Heart right ventricle (tissue), 16 donors: ENCODE measurements at regions not wholly inside any gene's neighbourhood (a gene's known extent, or its start where the extent isn't known, plus 50 kb on each side); places are given as distances from the start of the nearest gene placed in this dataset.

ENCODE experiments used
- ATAC-seq, 8 donors: fragments of 200-7000 bp; cut with Tn5 transposase; one replicate each; pipeline ENCODE4 v1.9.1; 2020; ENCODE audit warnings: mild to moderate bottlenecking in 8 of 8, moderate library complexity in 8 of 8, moderate number of reproducible peaks in 1 of 8
- DNase-seq, 2 donors: peaks; one replicate each; pipeline ENCODE4 v3.0.0-alpha.2; 2020
- H3K27ac ChIP-seq, 10 donors: fragments of 200-600 bp; sonication (generic) in 2 of 10; one replicate each; pipeline versions ENCODE4 v1.5.0 to v1.8.0; 2020 to 2022; ENCODE audit warnings: mild to moderate bottlenecking in 3 of 10
- H3K27me3 ChIP-seq, 7 donors: fragments of 200-600 bp; one replicate each; pipeline ENCODE4 v1.8.0; 2021 to 2022; ENCODE audit warnings: mild to moderate bottlenecking in 2 of 7
- H3K36me3 ChIP-seq, 9 donors: fragments of 200-600 bp; sonication (generic) in 1 of 9; one replicate each; pipeline versions ENCODE4 v1.5.0 to v1.8.0; 2020 to 2022; ENCODE audit warnings: mild to moderate bottlenecking in 2 of 9
- H3K4me1 ChIP-seq, 9 donors: fragments of 200-600 bp; sonication (generic) in 1 of 9; one replicate each; pipeline versions ENCODE4 v1.5.0 to v1.8.0; 2020 to 2022; ENCODE audit warnings: mild to moderate bottlenecking in 4 of 9
- H3K4me3 ChIP-seq, 10 donors: fragments of 200-600 bp; sonication (generic) in 2 of 10; one replicate each; pipeline versions ENCODE4 v1.5.0 to v1.8.0; 2020 to 2022; ENCODE audit warnings: mild to moderate bottlenecking in 7 of 10, moderate library complexity in 2 of 10
- H3K9me3 ChIP-seq, 11 donors: fragments of 200-600 bp in 10 of 11; sonication (generic) in 2 of 11; one replicate each; pipeline versions ENCODE4 v1.5.0 to v1.8.0; 2013 to 2022; ENCODE audit warnings: mild to moderate bottlenecking in 2 of 11, control low read depth in 1 of 11, moderate library complexity in 1 of 11
- WGBS, 2 donors: extraction: QIAGEN DNeasy Blood & Tissue Kit; methylation state at CpG; one replicate each; pipeline ENCODE4 v1.1.7; 2013; ENCODE audit warnings: inconsistent platforms in 1 of 2; 5-methylcytosine and 5-hydroxymethylcytosine counted together
- intact Hi-C, 10 donors: fragments of 100-400 bp; cut with DNase I; formaldehyde crosslinking; loops; one replicate each; pipeline versions ENCODE4 v1.11.1 to v1.14.2; 2022
- TF ChIP-seq, protein P1 (sequence below), 9 donors: fragments of 200-600 bp; sonication (generic) in 2 of 9; IDR thresholded peaks; one replicate each; pipeline versions ENCODE4 v1.5.0 to v1.8.0; 2021 to 2022; ENCODE audit warnings: antibody characterized with exemption in 9 of 9, mild to moderate bottlenecking in 5 of 9, moderate library complexity in 1 of 9
- donor health status: Arrhythmogenic right ventricular cardiomyopathy.
- donor health status: ischemic (EF 13 %, LVEDD 7.1; RV severe dilation, severe dysfunction).
- donor health status: healthy with polysubstance abuse.
- donor health status: DM: no; HTN: yes; CAD: no.
- donor health status: DM: no; HTN: no; CAD: no.
- donor health status: ischemic (EF 25% LVEDD 6.9; RV normal size, moderate dysfunction).
- donor health status: ischemic (EF 25% LVEDD 5.7; RV mildly dilated, moderate dysfunction).
- donor health status: healthy.
- donor health status: DM: yes; HTN: yes; CAD: no.
- donor health status: Ischemic cardiomyopathy.
- donor health status: ischemic (EF 35%, LVEDD 5.7; RV mildly dilated, moderate dysfunction).
- donor health status: nonischemic (EF 11% LVEDD 7.7; RV severe dilation, severe dysfunction).
- donor health status: DM: yes; HTN: yes; CAD: no.
- donor health status: PGD.
- donor health status: ischemic (EF 29% LVEDD 5.4; RV normal size, mild dysfunction).
- donor health status: nonischemic (EF 23%, LVEDD 6.1; RV moderate dilation, normal function).

- H3K27ac ChIP-seq = no peak overlapping the region
- H3K4me1 ChIP-seq = no peaks in the 10 kb centered on the region
- TF ChIP-seq, protein P1, sequence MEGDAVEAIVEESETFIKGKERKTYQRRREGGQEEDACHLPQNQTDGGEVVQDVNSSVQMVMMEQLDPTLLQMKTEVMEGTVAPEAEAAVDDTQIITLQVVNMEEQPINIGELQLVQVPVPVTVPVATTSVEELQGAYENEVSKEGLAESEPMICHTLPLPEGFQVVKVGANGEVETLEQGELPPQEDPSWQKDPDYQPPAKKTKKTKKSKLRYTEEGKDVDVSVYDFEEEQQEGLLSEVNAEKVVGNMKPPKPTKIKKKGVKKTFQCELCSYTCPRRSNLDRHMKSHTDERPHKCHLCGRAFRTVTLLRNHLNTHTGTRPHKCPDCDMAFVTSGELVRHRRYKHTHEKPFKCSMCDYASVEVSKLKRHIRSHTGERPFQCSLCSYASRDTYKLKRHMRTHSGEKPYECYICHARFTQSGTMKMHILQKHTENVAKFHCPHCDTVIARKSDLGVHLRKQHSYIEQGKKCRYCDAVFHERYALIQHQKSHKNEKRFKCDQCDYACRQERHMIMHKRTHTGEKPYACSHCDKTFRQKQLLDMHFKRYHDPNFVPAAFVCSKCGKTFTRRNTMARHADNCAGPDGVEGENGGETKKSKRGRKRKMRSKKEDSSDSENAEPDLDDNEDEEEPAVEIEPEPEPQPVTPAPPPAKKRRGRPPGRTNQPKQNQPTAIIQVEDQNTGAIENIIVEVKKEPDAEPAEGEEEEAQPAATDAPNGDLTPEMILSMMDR (IDR thresholded peaks at IDR 0.05) = no peak
- H3K4me3 ChIP-seq = no peak overlapping the region
- peaks cover 0 to 15% (median 0%) of the 10 kb centered on the region in 7 donors for H3K27me3 ChIP-seq
- intact Hi-C loops = loop anchor here in 1 of 10 donors (10.0 kb wide), 1 partner anchor 880 kb away; no protein-coding TSS in a partner anchor
- no peak for DNase-seq
- no peaks in the 10 kb centered on the region for H3K9me3 ChIP-seq
- H3K36me3 ChIP-seq = no peaks in the 10 kb centered on the region
- no peak for ATAC-seq
- WGBS, 2 donors = 83 to 85% methylated on average over 3 of the region's 3 CpGs
Observed at GRCh38 chr1:88175120-88175630, 508.9 kb upstream of the PKN2 start.

DNA sequence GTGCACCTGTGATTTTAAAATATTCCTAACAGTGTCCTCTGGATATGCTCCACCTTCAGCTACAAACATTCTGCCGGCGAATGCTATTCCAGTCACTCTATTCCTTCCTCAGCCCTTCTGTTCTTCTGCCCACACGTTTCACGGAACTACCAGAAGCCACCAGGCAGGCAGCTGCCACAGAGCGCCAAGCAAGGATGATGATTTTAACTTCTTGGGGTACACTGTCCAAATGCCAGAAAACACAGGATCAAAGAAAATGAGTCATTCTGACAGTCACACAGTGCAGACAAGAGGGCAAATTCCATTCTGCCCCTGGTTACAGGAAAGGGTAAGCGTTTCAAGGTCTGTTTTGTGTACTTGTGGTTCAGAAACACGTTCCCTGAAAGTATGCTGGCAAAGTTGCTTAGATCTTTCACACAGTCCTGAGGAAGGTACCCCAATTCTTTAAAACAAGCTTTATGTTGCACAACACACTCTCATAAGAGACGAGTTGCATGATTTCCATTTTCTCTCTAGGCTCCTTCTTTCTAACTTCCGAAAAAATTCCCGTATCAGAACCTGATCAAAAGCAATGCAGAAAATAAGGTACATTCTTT is 508.3 kb upstream of the PKN2 start:
- Histone ChIP-seq H3K4me3 (no peak overlapping the region), H3K36me3 (no peaks in the 10 kb centered on the region), H3K27ac (no peak overlapping the region), H3K27me3 (peaks cover 0 to 11% (median 0%) of the 10 kb centered on the region in 7 donors), H3K4me1 (no peaks in the 10 kb centered on the region), H3K9me3 (no peaks in the 10 kb centered on the region)
- 66 to 73% methylated on average over 10 of the region's 10 CpGs for WGBS, 2 donors
- DNase-seq (no peak), ATAC-seq (no peak)
- intact Hi-C loops = loop anchor here in 1 of 10 donors (10.0 kb wide), 1 partner anchor 881 kb away; no protein-coding TSS in a partner anchor
- TF ChIP-seq, protein P1 (IDR thresholded peaks at IDR 0.05) = no peak

DNA sequence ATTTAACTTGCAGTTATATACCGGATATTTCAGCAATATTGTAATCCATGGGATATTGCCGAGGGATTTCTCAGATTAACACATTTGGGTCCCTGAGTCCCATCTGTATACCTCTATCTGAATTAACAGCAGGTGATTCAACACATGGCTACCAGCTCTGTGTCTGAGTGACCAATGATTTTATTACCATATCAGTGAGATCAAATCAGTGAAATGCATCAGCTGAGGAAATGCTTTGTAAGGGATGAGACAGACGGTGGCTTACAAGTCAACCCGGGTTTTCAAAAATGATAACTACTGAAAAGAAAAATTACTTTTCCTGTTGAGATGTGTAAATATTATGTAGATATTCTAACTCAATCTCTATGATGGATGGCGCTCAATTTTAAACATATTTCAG is 504.1 kb upstream of the PKN2 start:
- H3K4me1 ChIP-seq = no peaks in the 10 kb centered on the region
- H3K27ac ChIP-seq = no peak overlapping the region
- intact Hi-C loops = loop anchor here in 7 of 10 donors (5.0 to 10.0 kb wide), 6 partner anchors 122 to 885 kb away; no protein-coding TSS in a partner anchor
- H3K27me3 ChIP-seq = no peaks in the 10 kb centered on the region
- DNase-seq (no peak), ATAC-seq (no peak)
- H3K36me3 ChIP-seq = no peaks in the 10 kb centered on the region
- no peaks in the 10 kb centered on the region for H3K9me3 ChIP-seq
- 79 to 82% methylated on average over 5 of the region's 5 CpGs for WGBS, 2 donors
- H3K4me3 ChIP-seq = no peak overlapping the region
- TF ChIP-seq, protein P1 (IDR thresholded peaks at IDR 0.05) = no peak

DNA sequence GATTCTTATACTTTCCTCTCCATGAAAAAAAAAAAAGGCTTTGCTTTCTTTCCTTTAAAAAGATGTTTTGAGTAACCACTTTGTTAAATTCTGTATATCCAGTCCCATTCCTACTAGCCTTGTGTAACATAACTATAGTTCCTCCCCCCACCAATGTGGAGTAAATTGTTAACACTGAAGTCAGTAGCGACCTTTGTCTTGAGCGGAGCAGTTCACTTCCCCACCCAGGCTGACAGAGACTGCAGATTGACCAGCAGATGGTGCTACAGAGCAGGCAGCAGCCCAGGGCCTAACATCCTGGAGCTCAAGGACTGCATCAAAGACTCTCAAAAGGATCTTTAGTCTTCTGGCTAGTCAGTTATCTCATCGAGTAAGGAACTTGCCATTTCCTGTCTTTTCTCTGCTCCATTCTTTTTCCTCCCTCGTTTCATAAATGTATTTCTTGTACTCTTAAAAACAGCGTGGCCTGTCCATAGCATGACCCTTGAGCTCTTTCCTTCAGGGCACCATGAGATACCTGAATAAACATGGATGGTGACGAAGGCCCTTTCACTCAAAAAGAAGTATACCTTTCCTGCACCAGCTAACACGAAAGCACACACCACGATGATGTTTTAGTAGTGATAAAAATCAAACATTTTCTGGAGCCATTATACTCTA is 503.5 kb upstream of the PKN2 start:
- DNase-seq (peak; percentile 52 to 55), ATAC-seq (peak; percentile 80 to 94 (median 90))
- WGBS, 2 donors = 36 to 39% methylated on average over 8 of the region's 8 CpGs
- intact Hi-C loops = loop anchor here in 7 of 10 donors (5.0 to 10.0 kb wide), 5 partner anchors 122 to 374 kb away; no protein-coding TSS in a partner anchor
- Histone ChIP-seq H3K27ac (no peak overlapping the region), H3K36me3 (no peaks in the 10 kb centered on the region), H3K4me3 (no peak overlapping the region), H3K9me3 (no peaks in the 10 kb centered on the region), H3K27me3 (peaks cover 0 to 3% (median 0%) of the 10 kb centered on the region in 7 donors), H3K4me1 (no peaks in the 10 kb centered on the region)
- TF ChIP-seq, protein P1 (IDR thresholded peaks at IDR 0.05) = peak; percentile 72 to 95 (median 92)
